ENCODE measurements at regions not wholly inside any gene's neighbourhood (a gene's known extent, or its start where the extent isn't known, plus 50 kb on each side); places are given as distances from the start of the nearest gene placed in this dataset.
"Not testable (repeated sequence)": the region's sequence is repeated elsewhere in the genome, so short reads cannot be mapped to it uniquely, and the experiment has no call there.

DNA sequence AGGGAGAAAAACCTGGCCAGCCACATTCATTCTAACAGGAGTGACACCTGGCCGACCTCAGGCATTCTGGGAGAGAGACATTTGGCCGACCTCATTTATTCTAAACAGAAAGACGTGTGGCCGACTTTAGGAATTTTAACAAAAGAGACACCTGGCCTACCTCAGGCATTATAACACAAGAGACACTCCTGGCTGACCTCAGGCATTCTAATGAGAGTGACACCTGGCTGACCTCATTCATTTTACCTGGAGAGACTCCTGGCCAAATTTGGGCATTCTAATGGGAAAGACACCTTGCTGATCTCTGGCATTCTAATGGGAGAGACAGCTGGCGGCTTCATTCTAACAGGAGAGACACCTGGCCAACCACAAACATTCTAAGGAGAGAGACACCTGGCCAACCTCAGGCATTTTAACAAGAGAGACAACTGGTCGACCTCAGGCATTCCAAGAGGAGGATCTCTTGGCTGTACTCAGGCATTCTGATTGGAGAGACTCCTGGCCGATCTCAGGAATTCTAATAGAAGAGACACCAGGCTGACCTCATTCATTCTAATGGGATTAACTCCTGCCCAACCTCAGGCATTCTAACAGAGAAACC is 1353.9 kb downstream of the UQCRFS1 start:
- Histone ChIP-seq H3K4me3 (no peak overlapping the region), H3K4me1 (no peaks in the 10 kb centered on the region), H3K27me3 (no peaks in the 10 kb centered on the region), H3K9me3 (no peaks in the 10 kb centered on the region), H3K36me3 (no peaks in the 10 kb centered on the region), H3K27ac (no peak overlapping the region)
- no peak for ATAC-seq
- no peak for DNase-seq
- no peak for TF ChIP-seq POLR2A (IDR thresholded peaks at IDR 0.05)
- TF ChIP-seq, protein P1, sequence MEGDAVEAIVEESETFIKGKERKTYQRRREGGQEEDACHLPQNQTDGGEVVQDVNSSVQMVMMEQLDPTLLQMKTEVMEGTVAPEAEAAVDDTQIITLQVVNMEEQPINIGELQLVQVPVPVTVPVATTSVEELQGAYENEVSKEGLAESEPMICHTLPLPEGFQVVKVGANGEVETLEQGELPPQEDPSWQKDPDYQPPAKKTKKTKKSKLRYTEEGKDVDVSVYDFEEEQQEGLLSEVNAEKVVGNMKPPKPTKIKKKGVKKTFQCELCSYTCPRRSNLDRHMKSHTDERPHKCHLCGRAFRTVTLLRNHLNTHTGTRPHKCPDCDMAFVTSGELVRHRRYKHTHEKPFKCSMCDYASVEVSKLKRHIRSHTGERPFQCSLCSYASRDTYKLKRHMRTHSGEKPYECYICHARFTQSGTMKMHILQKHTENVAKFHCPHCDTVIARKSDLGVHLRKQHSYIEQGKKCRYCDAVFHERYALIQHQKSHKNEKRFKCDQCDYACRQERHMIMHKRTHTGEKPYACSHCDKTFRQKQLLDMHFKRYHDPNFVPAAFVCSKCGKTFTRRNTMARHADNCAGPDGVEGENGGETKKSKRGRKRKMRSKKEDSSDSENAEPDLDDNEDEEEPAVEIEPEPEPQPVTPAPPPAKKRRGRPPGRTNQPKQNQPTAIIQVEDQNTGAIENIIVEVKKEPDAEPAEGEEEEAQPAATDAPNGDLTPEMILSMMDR (IDR thresholded peaks at IDR 0.05), result no peak
- WGBS (ENCODE audit: insufficient coverage, low coverage, low lambda C conversion rate, missing lambda C conversion rate), result 50% methylated on average over 5 of the region's 7 CpGs
- intact Hi-C loops (cut with DNase I), result no loop called here

DNA sequence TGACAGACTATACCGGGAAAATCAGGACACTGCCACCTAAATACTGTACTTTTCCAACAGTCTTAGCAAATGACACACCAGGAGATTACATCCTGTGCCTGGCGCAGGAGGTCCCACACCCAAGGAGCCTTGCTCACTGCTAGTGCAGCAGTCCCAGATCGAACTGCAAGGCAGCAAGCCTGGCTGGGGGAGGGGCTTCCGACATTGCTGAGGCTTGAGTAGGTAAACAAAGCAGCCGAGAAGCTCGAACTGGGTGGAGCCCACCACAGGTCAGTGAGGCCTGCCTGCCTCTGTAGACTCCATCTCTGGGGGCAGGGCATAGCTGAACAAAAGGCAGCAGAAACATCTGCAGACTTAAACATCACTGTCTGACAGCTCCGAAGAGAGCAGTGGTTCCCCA is 1360.0 kb downstream of the UQCRFS1 start:
- H3K9me3 ChIP-seq; H3K4me3 ChIP-seq; DNase-seq; H3K4me1 ChIP-seq; intact Hi-C loops (cut with DNase I); H3K36me3 ChIP-seq; ATAC-seq; H3K27me3 ChIP-seq; H3K27ac ChIP-seq: not testable (repeated sequence)
- no CpG with 5 or more reads among the region's 7 CpGs for WGBS (ENCODE audit: insufficient coverage, low coverage, low lambda C conversion rate, missing lambda C conversion rate)

DNA sequence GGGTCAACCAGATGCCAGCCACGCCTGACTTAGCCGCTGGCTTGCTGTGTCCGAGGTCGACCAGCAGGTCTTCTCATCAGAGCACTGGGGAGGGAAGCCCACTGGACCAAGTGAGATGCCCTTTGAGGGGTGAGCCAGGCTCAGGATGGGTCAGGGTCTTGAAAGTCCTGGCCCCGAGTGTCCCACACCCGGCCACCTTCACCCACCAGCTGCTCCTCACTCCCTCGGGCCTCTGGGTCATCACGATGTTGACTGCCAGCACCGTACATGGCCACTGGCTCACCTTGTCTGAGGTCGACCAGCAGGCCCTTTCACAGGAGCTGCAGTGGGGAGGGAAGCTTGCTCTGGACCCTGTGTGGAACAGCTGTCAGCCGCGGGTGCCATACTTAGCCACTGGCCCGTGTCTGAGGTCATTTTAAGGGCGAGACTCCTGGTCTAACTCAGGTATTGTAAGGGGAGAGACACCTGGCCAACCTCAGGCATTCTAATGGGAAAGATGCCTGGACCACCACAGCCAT is 1361.3 kb downstream of the UQCRFS1 start:
- Histone ChIP-seq H3K4me3 (no peak overlapping the region), H3K36me3 (no peaks in the 10 kb centered on the region), H3K27ac (no peak overlapping the region), H3K9me3 (no peaks in the 10 kb centered on the region), H3K27me3 (no peaks in the 10 kb centered on the region), H3K4me1 (no peaks in the 10 kb centered on the region)
- ATAC-seq (no peak), DNase-seq (no peak)
- intact Hi-C loops (cut with DNase I), result no loop called here
- TF ChIP-seq POLR2A (IDR thresholded peaks at IDR 0.05), result no peak
- TF ChIP-seq, protein P1 (IDR thresholded peaks at IDR 0.05), result no peak
- no CpG with 5 or more reads among the region's 14 CpGs for WGBS (ENCODE audit: insufficient coverage, low coverage, low lambda C conversion rate, missing lambda C conversion rate)

DNA sequence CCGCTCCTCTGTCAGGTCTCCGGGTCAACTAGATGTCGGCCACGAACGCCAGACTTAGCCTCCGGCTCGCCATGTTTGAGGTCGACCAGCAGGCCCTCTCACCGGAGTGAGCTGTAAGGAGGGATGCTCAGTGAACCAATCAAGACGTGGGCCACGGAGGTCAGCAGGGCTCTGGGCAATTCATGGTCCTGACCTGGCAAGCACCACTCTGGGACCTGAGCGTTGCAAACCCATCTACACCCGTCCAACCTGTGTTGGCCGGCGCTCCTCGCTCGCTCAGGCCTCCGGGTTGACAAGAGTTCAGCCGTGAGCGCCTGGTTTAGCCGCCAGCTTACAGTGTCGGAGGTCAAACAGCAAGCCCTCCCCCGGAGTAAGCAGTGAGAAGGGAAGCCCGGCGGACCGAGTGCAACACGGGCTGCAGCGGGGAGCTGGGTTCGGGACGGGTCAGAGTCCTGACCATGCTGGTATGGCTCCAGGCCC is 1361.9 kb downstream of the UQCRFS1 start:
- DNase-seq (no peak), ATAC-seq (peak in 1 of 4 donors; percentile 33)
- no peaks in the 10 kb centered on the region for H3K27me3 ChIP-seq
- TF ChIP-seq POLR2A (IDR thresholded peaks at IDR 0.05), result no peak
- TF ChIP-seq, protein P1 (IDR thresholded peaks at IDR 0.05), result no peak
- no peaks in the 10 kb centered on the region for H3K4me1 ChIP-seq
- H3K27ac ChIP-seq, result no peak overlapping the region
- WGBS (ENCODE audit: insufficient coverage, low coverage, low lambda C conversion rate, missing lambda C conversion rate), result no CpG with 5 or more reads among the region's 30 CpGs
- no peak overlapping the region for H3K4me3 ChIP-seq
- intact Hi-C loops (cut with DNase I), result no loop called here
- no peaks in the 10 kb centered on the region for H3K9me3 ChIP-seq
- no peaks in the 10 kb centered on the region for H3K36me3 ChIP-seq

DNA sequence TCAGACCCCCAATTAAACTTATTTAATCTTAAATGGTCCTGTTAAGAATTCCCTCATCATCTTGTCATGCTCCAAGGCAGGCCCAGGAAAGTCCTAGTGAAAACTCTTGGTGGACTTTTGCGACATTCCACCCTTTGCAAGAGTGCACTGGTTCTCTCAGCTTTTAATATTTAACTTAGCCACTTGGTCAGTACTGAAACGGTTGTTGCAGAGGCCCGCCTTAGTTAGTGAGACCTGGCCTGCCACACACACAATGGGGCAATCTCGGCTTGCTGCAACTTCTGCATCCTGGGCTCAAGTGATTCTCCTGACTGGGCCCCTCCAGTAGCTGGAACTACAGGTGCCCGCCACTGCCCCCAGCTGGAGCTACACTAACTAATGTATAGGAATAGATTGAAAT is 1366.0 kb downstream of the UQCRFS1 start:
- intact Hi-C loops (cut with DNase I), result no loop called here
- no peak overlapping the region for H3K27ac ChIP-seq

More for the DNA sequence above, 1366.0 kb downstream of the UQCRFS1 start:
- H3K4me1 ChIP-seq, result no peaks in the 10 kb centered on the region
- H3K9me3 ChIP-seq, result no peaks in the 10 kb centered on the region
- H3K4me3 ChIP-seq, result no peak overlapping the region
- ATAC-seq (peak in 1 of 4 donors; percentile 84), DNase-seq (no peak)
- WGBS (ENCODE audit: insufficient coverage, low coverage, low lambda C conversion rate, missing lambda C conversion rate), result 14% methylated on average over 2 of the region's 5 CpGs
- TF ChIP-seq, protein P1 (IDR thresholded peaks at IDR 0.05), result no peak
- no peak for TF ChIP-seq POLR2A (IDR thresholded peaks at IDR 0.05)
- no peaks in the 10 kb centered on the region for H3K27me3 ChIP-seq
- no peaks in the 10 kb centered on the region for H3K36me3 ChIP-seq
